LNCaP clone FGC (cell line): ENCODE measurements at regions not wholly inside any gene's neighbourhood (a gene's known extent, or its start where the extent isn't known, plus 50 kb on each side); places are given as distances from the start of the nearest gene placed in this dataset.

Experiments used
- DNase-seq: peaks from one replicate; pipeline ENCODE4 v3.0.0-alpha.2; 2011; ENCODE audit warnings: low read depth
- H3K4me3 ChIP-seq: 2 replicates; pipeline ENCODE4 v1.5.1; 2011; ENCODE audit warnings: mild to moderate bottlenecking, low read depth, low read length, control low read depth
- CTCF ChIP-seq: IDR thresholded peaks from 2 replicates; pipeline ENCODE4 v1.5.1; 2012; ENCODE audit warnings: mild to moderate bottlenecking; ENCODE audit not compliant: control insufficient read depth, insufficient read depth; ENCODE audit errors: extremely low read depth

GRCh38 chr16:85315866-85316265, 203.6 kb upstream of the CIBAR2 start:
- H3K4me3 ChIP-seq, result no peak overlapping the region
- no peak for DNase-seq
- TF ChIP-seq CTCF, result no peak

GRCh38 chr16:85316321-85316919, 204.1 kb upstream of the CIBAR2 start:
- peak; percentile 91 for TF ChIP-seq CTCF
- peak; percentile 27 for DNase-seq
- H3K4me3 ChIP-seq, result no peak overlapping the region

DNA sequence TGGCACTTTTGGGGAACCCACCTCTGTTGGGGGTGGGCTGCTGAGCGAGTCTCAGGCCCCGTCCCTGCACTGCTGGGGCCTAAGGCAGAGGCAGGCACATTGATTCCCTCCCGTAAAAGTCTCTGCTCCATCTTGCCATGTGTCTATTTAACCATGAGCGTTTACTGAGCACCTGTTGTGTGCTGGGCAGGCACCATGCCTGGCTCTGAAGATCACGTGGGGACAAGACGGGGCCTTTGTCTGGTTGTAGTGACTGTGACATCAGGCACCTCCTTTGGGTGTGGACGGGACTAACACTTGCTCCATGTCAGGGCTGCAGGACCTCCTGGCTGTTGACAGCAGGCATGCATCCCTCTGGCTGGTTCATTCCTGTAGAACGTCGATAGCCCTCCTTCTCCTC, 204.7 kb upstream of the CIBAR2 start:
- no peak for DNase-seq

DNA sequence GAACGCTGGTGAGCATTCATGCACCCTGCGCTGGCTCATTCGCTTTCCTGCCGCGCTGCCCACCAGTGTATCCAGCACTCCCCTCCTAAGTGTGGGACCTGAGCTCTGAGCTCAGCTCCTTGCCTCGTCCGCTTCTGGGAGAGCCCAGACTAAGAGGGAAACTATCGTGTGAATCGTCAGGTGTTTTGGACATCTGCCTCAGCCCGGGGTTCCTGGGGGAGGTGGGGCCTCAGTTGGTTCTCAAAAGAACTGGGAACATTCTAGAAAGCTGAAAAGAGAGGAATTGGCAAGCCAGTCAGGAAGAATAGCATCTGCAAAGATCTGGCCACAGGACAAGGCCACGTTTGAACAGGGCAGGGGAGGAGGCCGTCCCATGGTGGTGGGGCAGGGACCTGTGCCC, 205.4 kb upstream of the CIBAR2 start:
- no peak for DNase-seq
- H3K4me3 ChIP-seq, result no peak overlapping the region
- no peak for TF ChIP-seq CTCF

More for the DNA sequence above, 204.7 kb upstream of the CIBAR2 start:
- no peak for TF ChIP-seq CTCF
- no peak overlapping the region for H3K4me3 ChIP-seq

GRCh38 chr16:85319208-85319983, 207.1 kb upstream of the CIBAR2 start:
- TF ChIP-seq CTCF, result no peak
- no peak overlapping the region for H3K4me3 ChIP-seq
- DNase-seq, result no peak

DNA sequence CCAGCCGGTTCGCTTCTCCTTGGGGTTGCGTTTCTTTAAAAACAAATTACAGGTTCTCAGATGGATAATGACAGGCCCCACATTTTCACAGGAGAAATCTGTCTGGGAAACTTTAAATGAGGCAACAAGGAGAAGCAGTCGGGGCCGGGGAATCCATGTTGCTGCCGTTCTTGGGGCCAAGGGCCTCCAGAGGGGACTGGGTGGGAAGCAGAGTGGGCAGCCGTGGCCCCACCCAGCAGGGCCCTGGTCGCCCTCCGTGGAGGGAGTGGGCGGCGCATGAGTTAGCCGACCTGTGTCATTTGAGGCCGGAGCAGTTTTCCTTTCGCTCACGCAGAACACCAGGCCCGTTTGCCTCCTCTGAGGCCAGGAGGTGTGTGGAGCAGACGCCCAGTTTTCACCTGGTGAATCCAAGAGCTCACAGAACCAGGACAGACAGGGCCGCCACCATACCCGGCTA, 207.7 kb upstream of the CIBAR2 start:
- H3K4me3 ChIP-seq, result no peak overlapping the region
- no peak for TF ChIP-seq CTCF
- DNase-seq, result no peak
